DMS 273 (cell line): ENCODE measurements at regions not wholly inside any gene's neighbourhood (a gene's known extent, or its start where the extent isn't known, plus 50 kb on each side); places are given as distances from the start of the nearest gene placed in this dataset.
A peak's percentile ranks its signal among the peaks of the same experiment; 100 is the strongest.

ENCODE experiments used
- DNase-seq: peaks from one replicate; lab custom pipeline; 2025; ENCODE audit not compliant: unreplicated experiment; lab: John Stamatoyannopoulos, UW

- no peak for DNase-seq
These were observed 1475.5 kb upstream of the AGA start for GRCh38 chr4:178917756-178918155.

- DNase-seq, result no peak
These were observed 1494.9 kb upstream of the AGA start for GRCh38 chr4:178937130-178937529.

GRCh38 chr4:178941975-178942374 lies 1499.7 kb upstream of the AGA start:
- DNase-seq, result no peak

DNA sequence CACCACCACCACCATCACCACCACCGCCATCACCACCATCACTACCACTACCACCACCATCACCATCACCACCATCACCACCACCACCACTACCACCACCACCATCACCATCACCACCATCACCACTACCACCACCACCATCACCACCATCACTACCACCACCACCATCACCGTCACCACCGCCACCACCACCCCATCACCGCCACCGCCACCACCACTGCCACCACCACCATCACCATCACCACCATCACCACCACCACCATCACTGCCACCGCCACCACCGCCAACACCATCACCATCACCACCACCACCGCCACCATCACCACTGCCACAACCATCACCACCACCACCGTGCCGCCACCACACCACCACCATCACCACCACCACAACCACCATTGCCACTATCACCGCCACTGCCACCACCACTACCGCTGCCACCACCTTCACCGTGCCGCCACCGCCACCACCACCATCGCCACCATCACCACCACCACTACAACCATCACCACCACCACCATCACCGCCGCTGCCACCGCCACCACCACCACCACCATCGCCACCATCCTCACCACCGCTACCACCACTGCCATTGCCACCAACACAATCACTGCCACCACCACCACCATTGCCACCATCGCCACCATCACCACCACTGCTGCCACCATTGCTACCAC lies 1511.3 kb upstream of the AGA start:
- DNase-seq, result no peak

DNA sequence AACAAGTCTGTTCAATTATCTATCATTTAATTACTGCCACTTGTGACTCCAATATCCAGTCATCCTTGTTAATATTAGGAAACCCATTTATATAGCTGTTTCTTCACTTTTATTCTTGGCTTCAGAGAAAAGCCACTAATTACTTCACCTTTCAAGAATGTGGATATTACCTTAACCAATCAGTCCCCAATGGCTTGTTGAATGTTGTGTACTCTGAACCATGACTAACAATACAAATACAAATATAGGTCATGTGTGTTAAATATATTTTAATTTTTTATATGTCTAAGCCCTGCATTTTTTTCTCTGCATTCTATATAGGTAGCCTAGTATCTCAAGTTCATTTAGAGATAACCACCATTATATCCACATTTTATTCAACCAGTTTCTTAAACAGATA lies 1513.4 kb upstream of the AGA start:
- no peak for DNase-seq

DNA sequence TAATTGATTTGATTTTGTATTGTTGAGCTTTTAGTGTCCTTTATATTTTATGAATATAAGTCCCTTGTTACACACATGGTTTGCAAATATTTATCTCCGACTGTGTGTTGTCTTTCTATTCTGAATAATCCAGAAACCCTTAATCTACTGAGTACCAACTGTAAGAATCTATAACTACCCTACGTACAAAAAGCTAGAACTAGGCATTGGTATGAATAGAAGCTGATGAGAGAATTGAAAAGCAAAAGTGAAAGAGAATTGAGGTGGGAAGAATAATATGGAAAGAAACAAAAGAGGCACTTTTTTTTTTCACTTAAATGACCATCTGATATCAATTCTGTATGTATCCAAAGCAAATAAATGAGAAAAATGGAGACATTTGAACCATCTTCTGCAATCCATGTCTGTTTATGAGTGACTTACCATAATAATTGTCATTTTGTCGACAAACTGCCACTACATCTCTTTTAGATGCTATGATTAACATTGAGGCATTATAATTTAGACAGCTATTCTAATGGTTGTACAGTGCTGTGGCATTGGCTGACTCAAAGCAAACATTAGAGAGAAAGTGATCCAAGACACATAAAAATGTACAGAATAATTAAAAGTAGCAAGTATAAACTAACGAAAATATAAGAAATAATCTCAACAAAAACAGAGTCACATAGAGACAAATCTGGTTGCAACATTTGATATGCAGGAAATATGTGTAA lies 1516.6 kb upstream of the AGA start:
- DNase-seq, result no peak

DNA sequence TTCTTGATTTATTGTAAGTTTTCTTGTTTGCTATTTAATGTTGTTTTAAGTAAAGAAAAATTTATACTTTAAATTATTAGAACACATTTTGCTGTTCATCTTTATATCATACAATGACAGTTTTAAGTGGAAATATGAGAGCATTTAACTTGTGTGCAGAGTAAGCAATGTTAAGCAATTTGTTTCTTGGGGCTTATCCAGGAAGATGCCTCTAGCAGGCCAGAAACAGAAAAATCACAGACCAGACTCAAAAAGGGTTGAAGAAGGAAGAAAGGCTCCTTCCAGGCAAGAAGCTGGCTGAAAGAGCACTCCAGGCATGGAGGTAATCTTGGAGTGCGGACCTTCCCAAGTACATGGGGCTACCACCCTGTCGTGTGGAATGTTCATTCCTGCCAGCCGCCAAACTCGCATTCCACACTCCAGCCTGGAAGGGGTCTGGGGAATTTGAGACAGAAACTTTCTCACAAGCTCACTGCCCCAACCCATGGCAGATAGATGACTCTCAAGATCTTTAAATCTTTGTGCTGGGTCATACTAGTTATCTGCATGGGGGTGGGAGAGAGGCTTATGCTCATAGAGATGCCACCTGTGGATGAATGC lies 1521.3 kb upstream of the AGA start:
- DNase-seq, result no peak

- no peak for DNase-seq
These were observed 1524.4 kb upstream of the AGA start for GRCh38 chr4:178966644-178967043.

DNA sequence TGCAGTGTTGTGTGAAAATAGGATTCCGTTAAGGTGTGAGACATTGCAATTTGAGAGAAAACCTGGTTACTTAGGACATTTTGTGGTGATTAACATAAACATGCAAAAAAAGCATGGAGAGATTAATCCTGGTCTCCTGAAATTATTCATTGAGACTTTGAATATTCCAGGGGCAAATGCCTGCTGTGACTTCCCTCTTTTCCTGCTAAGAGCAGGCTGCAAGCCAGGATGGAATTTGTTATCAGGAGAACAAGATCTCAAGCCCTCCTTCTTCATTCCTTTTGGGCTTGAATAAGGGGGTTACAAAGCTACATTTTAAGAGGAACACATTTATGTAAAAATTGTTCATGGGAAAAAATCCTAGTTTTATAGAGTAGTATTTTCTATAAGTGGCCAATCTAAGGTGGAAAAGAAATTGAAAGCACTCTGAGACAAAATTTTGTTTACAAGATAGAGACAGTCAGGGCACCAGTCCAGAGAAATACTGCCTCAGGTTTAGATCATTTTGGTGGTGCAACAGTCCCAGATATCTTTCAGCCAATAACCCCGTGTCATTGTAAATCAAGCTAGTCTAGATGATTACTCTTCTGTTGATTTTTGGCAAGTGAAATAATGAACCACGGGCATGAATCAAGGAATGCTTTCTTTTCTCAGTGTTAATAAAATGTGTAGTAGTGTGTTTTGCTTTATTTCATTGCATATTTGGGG lies 1528.3 kb upstream of the AGA start:
- no peak for DNase-seq

- no peak for DNase-seq
These were observed 1534.6 kb upstream of the AGA start for GRCh38 chr4:178976861-178977260.

DNA sequence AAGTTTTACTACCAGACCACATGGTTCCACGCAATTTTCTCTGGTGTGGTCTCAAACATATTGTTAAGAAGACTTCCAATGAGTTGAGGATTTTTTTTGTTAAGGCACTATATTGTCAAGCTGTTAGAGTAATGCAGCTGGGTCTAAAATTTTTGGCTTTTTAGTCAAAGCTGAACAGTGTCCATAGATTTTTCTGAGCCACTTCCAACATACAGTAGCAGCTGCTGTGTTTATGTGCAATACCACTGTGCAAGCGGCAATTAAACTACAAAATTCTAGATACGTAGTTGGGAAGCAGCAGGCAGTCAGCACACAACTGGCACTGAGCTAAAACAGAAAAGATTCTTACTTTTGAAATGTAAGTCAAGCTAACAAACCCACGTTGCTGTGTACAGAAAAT lies 1551.1 kb upstream of the AGA start:
- no peak for DNase-seq

GRCh38 chr4:179001918-179002317 lies 1559.7 kb upstream of the AGA start:
- DNase-seq, result no peak

DNA sequence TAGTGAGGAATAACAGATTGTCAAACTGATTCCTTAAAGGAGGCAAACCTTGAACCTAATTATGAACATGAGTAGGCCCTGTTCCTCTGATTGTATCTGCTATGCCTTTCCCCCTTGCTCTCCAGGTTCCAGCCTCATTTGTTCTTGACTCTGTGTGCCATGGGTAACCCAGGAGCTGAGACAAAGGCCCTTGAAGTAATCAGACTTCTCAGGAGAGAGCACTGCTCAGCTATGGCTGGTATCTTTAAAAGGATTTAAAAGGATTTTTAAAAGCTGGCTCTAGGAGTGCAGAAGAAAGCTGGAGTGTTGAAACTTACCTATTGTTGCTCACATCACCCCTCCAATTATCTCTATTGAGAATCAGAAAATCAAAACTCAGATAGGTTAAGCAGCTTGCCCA lies 1565.5 kb upstream of the AGA start:
- DNase-seq, result peak; percentile 18

- no peak for DNase-seq
These were observed 1575.3 kb upstream of the AGA start for GRCh38 chr4:179017581-179017980.

DNA sequence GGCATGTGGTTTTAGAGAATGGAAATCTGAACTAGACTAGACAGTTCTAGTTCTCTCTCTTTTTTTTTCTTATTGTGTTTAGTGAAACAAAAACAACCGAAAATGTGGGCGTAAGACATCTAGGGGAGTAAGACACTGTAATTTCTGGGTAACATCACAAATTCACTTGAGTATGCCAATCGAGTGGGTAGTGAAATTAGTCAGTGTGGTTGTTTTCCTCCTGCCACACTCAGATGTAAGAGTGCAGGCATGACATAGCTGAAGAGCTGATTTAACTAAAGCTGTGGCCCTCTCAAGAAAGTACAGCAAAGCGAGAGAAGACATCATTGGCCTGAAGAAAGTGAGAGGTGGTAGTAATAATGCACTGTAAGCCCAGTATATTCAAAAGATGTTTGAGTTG lies 1585.3 kb upstream of the AGA start:
- DNase-seq, result no peak

GRCh38 chr4:179028321-179028720 lies 1586.1 kb upstream of the AGA start:
- DNase-seq, result no peak

DNA sequence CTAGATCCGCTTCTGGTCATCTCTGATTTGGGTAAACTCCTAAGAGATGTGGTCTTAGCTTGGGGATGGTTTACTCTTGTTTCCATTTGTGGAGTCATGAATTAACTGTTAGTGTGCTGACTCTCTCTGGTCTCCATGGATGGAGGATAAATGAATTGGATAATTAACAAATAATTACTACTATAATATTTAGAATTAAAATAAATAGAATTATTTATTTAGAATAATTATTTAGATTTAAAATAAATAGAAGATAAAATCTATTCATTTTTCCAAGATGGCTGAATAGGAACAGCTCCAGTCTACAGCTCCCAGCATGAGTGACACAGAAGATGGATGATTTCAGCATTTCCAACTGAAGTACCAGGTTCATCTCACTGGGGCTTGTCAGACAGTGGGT lies 1587.4 kb upstream of the AGA start:
- DNase-seq, result no peak

GRCh38 chr4:179040259-179040658 lies 1598.0 kb upstream of the AGA start:
- no peak for DNase-seq

DNA sequence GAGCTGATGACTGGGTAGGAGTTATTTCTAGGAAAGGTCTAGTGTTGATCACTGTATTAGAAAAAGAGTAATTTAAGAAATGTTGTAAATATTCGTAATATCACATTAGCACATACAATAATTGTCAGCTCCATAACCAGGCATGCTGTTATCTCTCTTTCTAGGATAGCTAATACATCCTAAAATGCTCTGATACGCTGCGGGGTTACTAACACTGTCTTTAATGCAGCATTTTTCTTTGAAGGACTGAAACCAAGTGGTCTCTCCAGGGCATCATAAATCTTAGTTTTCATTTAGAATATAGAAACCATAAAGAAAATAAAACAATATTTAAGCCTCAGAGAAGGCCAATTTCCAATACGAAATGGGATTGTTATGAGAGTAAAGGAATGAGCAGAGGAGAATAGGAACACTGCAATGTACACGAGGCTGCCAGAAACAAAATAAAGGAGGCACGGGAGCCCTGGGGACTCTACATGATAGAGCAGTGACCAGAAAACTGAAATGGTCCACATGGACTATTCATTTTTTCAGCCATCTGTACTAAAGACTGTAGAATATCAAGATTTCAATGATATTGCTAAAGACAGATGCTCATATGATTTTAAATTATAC lies 1606.7 kb upstream of the AGA start:
- no peak for DNase-seq

DNA sequence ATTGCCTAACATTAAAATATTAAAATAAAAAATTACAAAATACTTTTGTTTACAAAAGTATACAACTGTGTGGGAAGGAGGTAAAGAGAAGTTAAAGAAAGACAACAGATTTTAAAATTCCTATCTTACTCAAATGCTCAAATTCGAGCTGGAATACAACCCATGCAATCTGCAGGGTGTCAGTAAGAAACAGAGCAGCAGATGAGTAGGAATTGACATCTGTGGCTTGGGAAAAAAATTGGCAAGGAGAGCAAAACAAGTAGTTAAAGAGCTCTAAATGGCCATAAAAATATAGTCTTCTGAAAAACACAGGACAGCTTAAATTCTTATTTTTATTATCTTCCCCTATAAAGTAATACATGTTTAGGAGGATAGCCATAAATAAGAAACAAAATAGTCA lies 1609.0 kb upstream of the AGA start:
- peak; percentile 0 for DNase-seq

- no peak for DNase-seq
These were observed 1617.2 kb upstream of the AGA start for GRCh38 chr4:179059396-179059795.
